ENCODE measurements at regions not wholly inside any gene's neighbourhood (a gene's known extent, or its start where the extent isn't known, plus 50 kb on each side); places are given as distances from the start of the nearest gene placed in this dataset.

DNA sequence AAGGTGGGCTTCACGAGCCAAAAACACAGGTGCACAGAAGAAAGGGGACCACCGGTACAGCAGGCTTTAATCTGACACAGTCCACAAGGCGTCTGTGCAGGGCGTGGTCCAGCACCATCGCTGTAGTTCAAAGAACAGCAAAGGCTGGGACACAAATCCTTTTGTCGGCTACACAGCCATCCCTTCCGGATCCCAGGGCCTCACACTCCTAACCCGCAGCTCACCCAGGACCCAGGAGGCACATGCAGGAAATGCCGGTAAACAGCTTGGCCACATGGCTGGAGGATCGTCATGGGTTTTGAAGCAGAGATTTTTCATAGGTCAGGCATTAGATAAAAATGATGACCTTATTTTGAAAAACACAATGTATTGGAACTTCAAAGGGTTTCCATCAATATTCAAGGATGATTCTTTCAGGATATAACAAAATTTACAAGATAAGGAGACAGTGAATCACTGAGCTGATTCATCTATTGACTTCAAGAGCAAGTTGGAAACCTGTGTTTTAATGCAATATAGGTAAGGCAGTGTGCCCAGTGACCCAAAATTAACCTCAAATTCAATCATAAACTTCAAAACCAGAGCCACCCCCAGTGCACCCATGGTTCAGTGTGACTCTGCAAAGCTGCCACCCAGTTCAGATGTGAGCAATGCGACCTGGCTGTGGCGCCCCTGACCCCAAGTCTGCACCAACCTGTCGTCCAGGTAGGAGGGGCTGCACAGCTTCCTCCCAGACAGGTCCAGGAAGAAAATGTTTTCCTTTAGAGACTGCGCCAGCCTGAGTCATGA is 74.4 kb downstream of the TMEM18 start:
- no peak for DNase-seq (ENCODE audit: extremely low read depth, low read depth)
- TF ChIP-seq CTCF (IDR thresholded peaks at IDR 0.05; ENCODE audit: low read depth, low read length), result no peak

GRCh38 chr2:601806-602455 is 75.3 kb downstream of the TMEM18 start:
- no peak for DNase-seq (ENCODE audit: extremely low read depth, low read depth)
- TF ChIP-seq CTCF (IDR thresholded peaks at IDR 0.05; ENCODE audit: low read depth, low read length), result no peak

DNA sequence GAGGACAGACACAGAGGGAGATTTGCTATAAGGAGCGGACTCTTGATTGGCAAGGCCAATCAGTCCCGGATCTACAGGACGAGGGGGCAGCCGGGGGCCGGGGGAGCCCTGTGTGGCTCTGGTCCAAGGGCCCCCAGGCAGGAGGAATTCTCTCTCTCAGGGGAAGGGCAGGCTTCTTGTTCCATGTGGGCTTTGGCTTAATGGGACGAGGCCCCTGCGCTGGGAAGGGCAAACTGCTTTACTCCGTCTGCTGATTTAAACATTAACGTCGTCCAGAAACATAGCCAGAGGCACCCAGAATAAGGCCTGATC is 75.9 kb downstream of the TMEM18 start:
- TF ChIP-seq CTCF (IDR thresholded peaks at IDR 0.05; ENCODE audit: low read depth, low read length), result no peak
- no peak for DNase-seq (ENCODE audit: extremely low read depth, low read depth)

GRCh38 chr2:600542-601386 is 76.4 kb downstream of the TMEM18 start:
- DNase-seq (ENCODE audit: extremely low read depth, low read depth), result no peak
- TF ChIP-seq CTCF (IDR thresholded peaks at IDR 0.05; ENCODE audit: low read depth, low read length), result no peak

DNA sequence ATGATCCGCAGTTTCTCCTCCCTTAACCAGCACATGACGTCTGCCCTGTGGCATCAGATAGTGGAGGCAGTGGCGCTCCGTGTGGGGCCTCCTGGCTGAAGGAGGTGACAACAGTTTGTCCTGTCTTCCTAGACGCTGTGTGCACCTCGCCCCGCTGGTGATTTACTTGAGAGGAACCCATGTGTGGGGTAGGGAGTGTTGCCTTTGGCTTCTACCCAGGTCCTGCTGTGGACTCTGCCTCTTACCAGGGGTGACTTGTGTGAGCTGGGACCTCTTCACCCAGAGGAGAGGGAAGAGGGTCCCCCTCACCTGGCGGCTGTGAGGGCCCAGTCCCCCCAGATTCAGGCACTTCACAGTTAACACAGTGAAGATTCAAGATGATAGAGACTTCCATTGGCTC is 77.6 kb downstream of the TMEM18 start:
- no peak for DNase-seq (ENCODE audit: extremely low read depth, low read depth)
- no peak for TF ChIP-seq CTCF (IDR thresholded peaks at IDR 0.05; ENCODE audit: low read depth, low read length)

GRCh38 chr2:598058-598802 is 79.0 kb downstream of the TMEM18 start:
- no peak for DNase-seq (ENCODE audit: extremely low read depth, low read depth)
- no peak for TF ChIP-seq CTCF (IDR thresholded peaks at IDR 0.05; ENCODE audit: low read depth, low read length)
